Body of pancreas (tissue), 4 donors: ENCODE measurements at regions not wholly inside any gene's neighbourhood (a gene's known extent, or its start where the extent isn't known, plus 50 kb on each side); places are given as distances from the start of the nearest gene placed in this dataset.

Experiments used
- ATAC-seq: fragments of 150-250 bp; one replicate; pipeline ENCODE4 v1.9.1; 2016
- DNase-seq, 4 donors: peaks; one replicate each; pipeline ENCODE4 v3.0.0-alpha.2; 2019
- H3K27ac ChIP-seq, 4 donors: fragments of 200-600 bp; sonication (generic); 1 replicate in 3 of 4; 2 replicates in 1 of 4; pipeline versions ENCODE4 v1.5.1 to v1.6.1; 2016 to 2019; ENCODE audit warnings: mild to moderate bottlenecking in 1 of 4, mixed read lengths in 1 of 4, moderate library complexity in 1 of 4
- H3K27me3 ChIP-seq, 2 donors: fragments of 200-600 bp; sonication (generic); one replicate each; pipeline ENCODE4 v1.6.0; 2016; ENCODE audit warnings: mild to moderate bottlenecking in 1 of 2
- H3K36me3 ChIP-seq, 2 donors: fragments of 200-600 bp; sonication (generic); replicated peaks in 1 of 2; 2 replicates each; pipeline ENCODE4 v1.5.1; 2016; ENCODE audit warnings: low read depth in 2 of 2; ENCODE audit not compliant: insufficient read depth in 1 of 2
- H3K4me1 ChIP-seq: fragments of 200-600 bp; sonication (generic); one replicate; pipeline ENCODE4 v1.6.0; 2016
- H3K4me3 ChIP-seq, 2 donors: fragments of 200-600 bp; sonication (generic); 1 replicate in 1 of 2; 2 replicates in 1 of 2; pipeline ENCODE4 v1.5.1; 2016 to 2019
- H3K9me3 ChIP-seq, 3 donors: fragments of 200-600 bp; sonication (generic); 1 replicate in 2 of 3; 2 replicates in 1 of 3; pipeline ENCODE4 v1.5.1; 2016
- CTCF ChIP-seq, 7 experiments: fragments of 450-650 bp in 4 of 7; fragments of 200-600 bp in 3 of 7; sonication (generic) in 3 of 7; IDR thresholded peaks; one replicate each; pipeline ENCODE4 v1.5.1; 2016 to 2019; ENCODE audit warnings: antibody characterized with exemption in 7 of 7
- POLR2A ChIP-seq, 3 donors: fragments of 450-650 bp; IDR thresholded peaks; one replicate each; pipeline ENCODE4 v1.6.1; 2016; ENCODE audit warnings: antibody characterized with exemption in 3 of 3, mild to moderate bottlenecking in 2 of 3
- WGBS, 2 donors: methylation state at CpG; one replicate each; pipeline ENCODE4 v1.1.5; 2017; 5-methylcytosine and 5-hydroxymethylcytosine counted together
- intact Hi-C: fragments of 100-400 bp; cut with DNase I; formaldehyde crosslinking; loops from one replicate; pipeline ENCODE4 v1.15.1; 2023

GRCh38 chr5:4553130-4553529, 587.0 kb upstream of the ADAMTS16 start:
- no peaks in the 10 kb centered on the region for H3K27me3 ChIP-seq
- TF ChIP-seq CTCF (IDR thresholded peaks at IDR 0.05) (no peak), POLR2A (IDR thresholded peaks at IDR 0.05) (no peak)
- no peak for ATAC-seq

DNA sequence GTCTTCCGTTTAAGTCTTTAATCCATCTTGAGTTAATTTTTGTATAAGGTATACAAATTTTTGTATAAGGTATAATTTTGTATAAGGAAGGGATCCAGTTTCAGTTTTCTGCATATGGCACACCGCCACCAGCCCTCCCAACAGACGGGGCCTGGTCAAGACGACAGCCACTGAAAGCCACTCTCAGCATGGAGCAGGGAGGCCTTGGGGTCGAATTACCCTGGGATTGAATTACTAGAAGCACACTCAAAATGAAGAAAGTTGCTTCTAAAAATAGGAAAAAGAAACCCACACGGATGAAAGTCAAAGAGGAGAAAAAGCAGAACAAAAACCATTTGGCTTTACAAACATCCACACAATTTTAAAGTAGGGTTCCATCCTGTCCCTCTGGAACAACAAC, 586.2 kb upstream of the ADAMTS16 start:
- WGBS, 2 donors = 37 to 43% methylated on average over 6 of the region's 6 CpGs
- no peak for TF ChIP-seq POLR2A (IDR thresholded peaks at IDR 0.05)
- TF ChIP-seq CTCF (IDR thresholded peaks at IDR 0.05) = no peak
- Histone ChIP-seq H3K27me3 (no peaks in the 10 kb centered on the region), H3K36me3 (no peaks in the 10 kb centered on the region), H3K4me1 (no peaks in the 10 kb centered on the region), H3K27ac (no peak overlapping the region), H3K9me3 (no peaks in the 10 kb centered on the region), H3K4me3 (no peak overlapping the region)
- ATAC-seq (no peak), DNase-seq (no peak)
- intact Hi-C loops = no loop called here

More at GRCh38 chr5:4553130-4553529, 587.0 kb upstream of the ADAMTS16 start:
- intact Hi-C loops = no loop called here
- DNase-seq = no peak
- H3K36me3 ChIP-seq = no peaks in the 10 kb centered on the region
- H3K27ac ChIP-seq = no peak overlapping the region
- H3K4me1 ChIP-seq = no peaks in the 10 kb centered on the region
- H3K9me3 ChIP-seq = no peaks in the 10 kb centered on the region
- no peak overlapping the region for H3K4me3 ChIP-seq

DNA sequence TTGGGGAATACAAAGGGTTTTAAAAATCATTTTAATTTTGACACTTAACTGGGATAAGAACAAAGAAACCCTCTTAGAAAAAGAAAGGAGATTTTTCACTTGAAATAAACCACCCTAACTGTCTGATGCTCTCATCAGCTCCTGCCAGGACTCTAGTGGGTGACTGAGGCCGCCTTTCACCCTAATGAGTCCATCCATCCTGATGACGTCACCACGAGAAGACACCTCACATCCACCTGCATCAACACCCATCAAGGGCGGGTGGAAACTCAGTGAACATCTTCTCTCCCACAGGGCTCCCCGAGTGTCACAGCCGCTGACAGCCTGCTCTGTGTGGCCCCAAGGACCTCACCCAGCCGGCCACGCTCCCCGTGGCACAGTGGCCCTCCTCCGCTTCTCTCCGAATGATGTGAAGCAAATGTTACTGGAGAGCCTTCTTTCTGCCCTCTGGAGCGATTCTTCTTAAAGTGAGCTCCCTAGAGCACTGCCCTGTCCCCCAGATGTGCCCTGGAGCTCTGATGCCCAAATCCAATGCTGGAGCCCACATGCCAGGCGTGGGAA, 584.3 kb upstream of the ADAMTS16 start:
- H3K4me3 ChIP-seq = no peak overlapping the region
- TF ChIP-seq CTCF (IDR thresholded peaks at IDR 0.05) (no peak), POLR2A (IDR thresholded peaks at IDR 0.05) (no peak)
- WGBS, 2 donors = 61% methylated on average over 13 of the region's 13 CpGs
- H3K27me3 ChIP-seq = no peaks in the 10 kb centered on the region
- H3K4me1 ChIP-seq = no peaks in the 10 kb centered on the region
- no peaks in the 10 kb centered on the region for H3K36me3 ChIP-seq
- intact Hi-C loops = no loop called here
- no peaks in the 10 kb centered on the region for H3K9me3 ChIP-seq
- H3K27ac ChIP-seq = no peak overlapping the region
- ATAC-seq = no peak
- no peak for DNase-seq

DNA sequence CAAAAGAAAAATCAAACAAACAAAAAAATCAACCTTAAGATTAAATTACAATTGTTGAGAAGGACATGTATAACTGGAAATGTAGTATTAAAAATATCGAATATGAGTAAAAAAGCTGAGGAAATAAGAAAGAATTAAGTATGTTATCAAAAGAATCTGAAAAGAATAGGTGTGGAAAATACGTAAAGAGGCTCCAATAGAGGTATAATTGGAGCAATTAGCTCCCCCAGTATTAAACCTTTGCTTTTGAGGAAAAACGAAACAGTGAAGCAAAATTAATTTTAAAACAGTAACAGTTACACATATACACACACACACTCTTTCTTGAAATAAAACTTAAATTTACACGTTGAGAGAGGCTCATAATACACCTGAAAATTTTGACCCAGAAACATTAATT, 578.7 kb upstream of the ADAMTS16 start:
- Histone ChIP-seq H3K27ac (no peak overlapping the region), H3K9me3 (peaks cover 0 to 5% (median 0%) of the 10 kb centered on the region in 3 donors), H3K27me3 (no peaks in the 10 kb centered on the region), H3K4me3 (no peak overlapping the region), H3K36me3 (no peaks in the 10 kb centered on the region), H3K4me1 (no peaks in the 10 kb centered on the region)
- intact Hi-C loops = no loop called here
- ATAC-seq = no peak
- WGBS, 2 donors = 30 to 47% methylated on average over 4 of the region's 4 CpGs
- TF ChIP-seq POLR2A (IDR thresholded peaks at IDR 0.05) (no peak), CTCF (IDR thresholded peaks at IDR 0.05) (no peak)
- DNase-seq = no peak

- Histone ChIP-seq H3K36me3 (no peaks in the 10 kb centered on the region), H3K27me3 (no peaks in the 10 kb centered on the region), H3K4me3 (no peak overlapping the region), H3K27ac (no peak overlapping the region), H3K4me1 (no peaks in the 10 kb centered on the region), H3K9me3 (peaks cover 0 to 5% (median 0%) of the 10 kb centered on the region in 3 donors)
- TF ChIP-seq CTCF (IDR thresholded peaks at IDR 0.05) = no peak
- TF ChIP-seq POLR2A (IDR thresholded peaks at IDR 0.05) = no peak
- WGBS, 2 donors = 37 to 45% methylated on average over 4 of the region's 4 CpGs
- DNase-seq = no peak
- intact Hi-C loops = no loop called here
- ATAC-seq = no peak
These were observed 576.7 kb upstream of the ADAMTS16 start for GRCh38 chr5:4563400-4563799.
